Stimulated activated naive CD8-positive, alpha-beta T cell treated with anti-CD3 and anti-CD28 coated beads, Interleukin-15, Interleukin-2, amounts not matched to agents 100 ng/mL and 50 ng/mL, for 24 hours (primary cell): ENCODE measurements at regions not wholly inside any gene's neighbourhood (a gene's known extent, or its start where the extent isn't known, plus 50 kb on each side); places are given as distances from the start of the nearest gene placed in this dataset.

Source experiments
- H3K27ac Mint-ChIP-seq: one replicate; pipeline ENCODE4 v1.8.0; 2021; ENCODE audit warnings: mild to moderate bottlenecking, mixed read lengths
- H3K27me3 Mint-ChIP-seq: one replicate; pipeline ENCODE4 v1.8.0; 2021; ENCODE audit warnings: mixed read lengths
- H3K36me3 Mint-ChIP-seq: one replicate; pipeline ENCODE4 v1.8.0; 2021; ENCODE audit warnings: low read depth, mixed read lengths
- H3K4me1 Mint-ChIP-seq: one replicate; pipeline ENCODE4 v1.8.0; 2021; ENCODE audit warnings: low read depth, mixed read lengths
- H3K4me3 Mint-ChIP-seq: one replicate; pipeline ENCODE4 v1.8.0; 2021; ENCODE audit warnings: mild to moderate bottlenecking, mixed read lengths
- H3K9me3 Mint-ChIP-seq: one replicate; pipeline ENCODE4 v1.8.0; 2021; ENCODE audit warnings: mixed read lengths

GRCh38 chr18:64318547-64318946 is 169.7 kb upstream of the LINC00305 start:
- no peaks in the 10 kb centered on the region for H3K4me1 Mint-ChIP-seq
- no peak overlapping the region for H3K27ac Mint-ChIP-seq

GRCh38 chr18:64311859-64312258 is 163.0 kb upstream of the LINC00305 start:
- no peak overlapping the region for H3K4me3 Mint-ChIP-seq
- peaks cover 9% of the 10 kb centered on the region for H3K9me3 Mint-ChIP-seq
- H3K27ac Mint-ChIP-seq = no peak overlapping the region
- no peaks in the 10 kb centered on the region for H3K4me1 Mint-ChIP-seq
- no peaks in the 10 kb centered on the region for H3K36me3 Mint-ChIP-seq
- H3K27me3 Mint-ChIP-seq = no peaks in the 10 kb centered on the region

More at GRCh38 chr18:64318547-64318946, 169.7 kb upstream of the LINC00305 start:
- Mint-ChIP-seq H3K4me3 (no peak overlapping the region), H3K9me3 (peaks cover 16% of the 10 kb centered on the region), H3K36me3 (no peaks in the 10 kb centered on the region), H3K27me3 (no peaks in the 10 kb centered on the region)

DNA sequence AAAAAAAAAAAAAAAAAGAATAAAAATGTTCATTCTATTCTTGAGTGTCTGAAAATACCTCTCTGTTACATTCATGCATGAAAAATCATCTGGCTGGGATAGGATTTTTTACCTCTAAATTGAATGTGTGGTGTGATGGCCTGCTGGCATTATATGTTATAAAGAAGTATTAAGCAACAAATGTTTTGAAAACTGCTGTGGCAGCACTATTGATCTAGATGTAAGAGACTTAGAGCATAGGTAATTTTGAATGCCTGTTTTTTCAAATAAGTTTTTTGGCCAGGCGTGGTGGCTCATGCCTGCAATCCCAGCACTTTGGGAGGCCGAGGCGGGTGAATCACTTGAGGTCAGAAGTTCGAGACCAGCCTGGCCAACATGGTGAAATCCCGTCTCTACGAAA is 147.0 kb upstream of the LINC00305 start:
- Mint-ChIP-seq H3K36me3 (no peaks in the 10 kb centered on the region), H3K27ac (no peak overlapping the region), H3K9me3 (no peaks in the 10 kb centered on the region), H3K4me3 (no peak overlapping the region), H3K4me1 (no peaks in the 10 kb centered on the region), H3K27me3 (no peaks in the 10 kb centered on the region)

DNA sequence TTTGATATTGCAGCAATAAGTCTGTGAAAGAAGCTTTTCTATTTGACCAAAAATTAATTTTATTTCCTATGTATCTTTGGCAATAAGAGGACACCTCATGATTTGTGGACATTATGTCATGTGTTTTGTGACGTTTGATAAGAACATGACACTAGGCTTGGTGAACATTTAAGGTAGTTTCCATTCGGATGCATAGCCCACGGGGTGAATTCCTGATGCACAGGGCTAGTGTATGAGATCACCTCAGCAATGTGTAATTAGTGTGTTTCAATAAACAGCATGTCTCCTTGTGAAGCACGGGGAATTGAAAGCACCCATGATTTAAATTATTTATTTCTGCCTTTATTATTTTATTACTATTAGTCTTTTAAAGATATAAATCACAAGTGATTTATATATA is 146.1 kb upstream of the LINC00305 start:
- Mint-ChIP-seq H3K9me3 (no peaks in the 10 kb centered on the region), H3K27ac (no peak overlapping the region), H3K36me3 (no peaks in the 10 kb centered on the region), H3K4me3 (no peak overlapping the region), H3K4me1 (no peaks in the 10 kb centered on the region), H3K27me3 (no peaks in the 10 kb centered on the region)

GRCh38 chr18:64288432-64288831 is 139.5 kb upstream of the LINC00305 start:
- H3K36me3 Mint-ChIP-seq = no peaks in the 10 kb centered on the region

GRCh38 chr18:64287926-64288325 is 139.0 kb upstream of the LINC00305 start:
- Mint-ChIP-seq H3K9me3 (no peaks in the 10 kb centered on the region), H3K4me1 (no peaks in the 10 kb centered on the region), H3K36me3 (no peaks in the 10 kb centered on the region), H3K27me3 (no peaks in the 10 kb centered on the region), H3K4me3 (no peak overlapping the region), H3K27ac (no peak overlapping the region)

More at GRCh38 chr18:64288432-64288831, 139.5 kb upstream of the LINC00305 start:
- Mint-ChIP-seq H3K27ac (no peak overlapping the region), H3K4me1 (no peaks in the 10 kb centered on the region), H3K4me3 (no peak overlapping the region), H3K9me3 (no peaks in the 10 kb centered on the region), H3K27me3 (no peaks in the 10 kb centered on the region)

GRCh38 chr18:64283059-64283458 is 134.2 kb upstream of the LINC00305 start:
- H3K27me3 Mint-ChIP-seq = no peaks in the 10 kb centered on the region
- no peaks in the 10 kb centered on the region for H3K4me1 Mint-ChIP-seq
- no peaks in the 10 kb centered on the region for H3K36me3 Mint-ChIP-seq
- no peak overlapping the region for H3K4me3 Mint-ChIP-seq
- H3K9me3 Mint-ChIP-seq = peaks cover 17% of the 10 kb centered on the region
- H3K27ac Mint-ChIP-seq = no peak overlapping the region

DNA sequence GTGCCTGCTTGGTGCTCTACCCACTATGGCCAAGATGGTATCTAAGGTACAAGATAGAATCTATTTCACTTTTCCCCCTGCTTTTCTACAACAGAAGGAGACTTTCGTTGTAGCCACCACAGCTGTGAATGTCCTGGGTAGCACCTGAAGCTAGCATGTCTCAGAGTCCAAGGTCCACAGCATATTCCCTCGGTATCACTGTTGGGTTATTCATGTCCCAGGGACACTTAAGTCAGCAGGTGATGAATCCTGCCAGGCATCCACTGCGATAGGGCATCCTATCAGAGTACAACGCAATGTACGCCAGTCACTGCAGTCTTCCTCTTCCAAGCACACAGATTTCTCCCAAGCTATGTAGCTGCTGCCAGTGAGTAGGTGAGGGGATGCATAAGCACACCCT is 129.1 kb upstream of the LINC00305 start:
- H3K36me3 Mint-ChIP-seq = no peaks in the 10 kb centered on the region
- no peaks in the 10 kb centered on the region for H3K4me1 Mint-ChIP-seq
- peaks cover 22% of the 10 kb centered on the region for H3K9me3 Mint-ChIP-seq
- H3K27ac Mint-ChIP-seq = no peak overlapping the region
- no peaks in the 10 kb centered on the region for H3K27me3 Mint-ChIP-seq
- no peak overlapping the region for H3K4me3 Mint-ChIP-seq

- no peaks in the 10 kb centered on the region for H3K27me3 Mint-ChIP-seq
- no peak overlapping the region for H3K4me3 Mint-ChIP-seq
- peaks cover 14% of the 10 kb centered on the region for H3K9me3 Mint-ChIP-seq
- no peaks in the 10 kb centered on the region for H3K4me1 Mint-ChIP-seq
- H3K27ac Mint-ChIP-seq = no peak overlapping the region
- no peaks in the 10 kb centered on the region for H3K36me3 Mint-ChIP-seq
These were observed 127.6 kb upstream of the LINC00305 start for GRCh38 chr18:64276311-64277090.

GRCh38 chr18:64275593-64276300 is 126.9 kb upstream of the LINC00305 start:
- Mint-ChIP-seq H3K4me1 (no peaks in the 10 kb centered on the region), H3K27ac (no peak overlapping the region)

GRCh38 chr18:64273724-64274123 is 124.8 kb upstream of the LINC00305 start:
- Mint-ChIP-seq H3K27me3 (no peaks in the 10 kb centered on the region), H3K4me3 (no peak overlapping the region), H3K4me1 (no peaks in the 10 kb centered on the region), H3K9me3 (peaks cover 7% of the 10 kb centered on the region), H3K36me3 (no peaks in the 10 kb centered on the region), H3K27ac (no peak overlapping the region)

More at GRCh38 chr18:64275593-64276300, 126.9 kb upstream of the LINC00305 start:
- Mint-ChIP-seq H3K9me3 (peaks cover 13% of the 10 kb centered on the region), H3K27me3 (no peaks in the 10 kb centered on the region), H3K36me3 (no peaks in the 10 kb centered on the region), H3K4me3 (no peak overlapping the region)

- H3K9me3 Mint-ChIP-seq = no peaks in the 10 kb centered on the region
- no peaks in the 10 kb centered on the region for H3K27me3 Mint-ChIP-seq
- no peaks in the 10 kb centered on the region for H3K36me3 Mint-ChIP-seq
- H3K4me3 Mint-ChIP-seq = no peak overlapping the region
- no peak overlapping the region for H3K27ac Mint-ChIP-seq
- no peaks in the 10 kb centered on the region for H3K4me1 Mint-ChIP-seq
These were observed 123.2 kb upstream of the LINC00305 start for GRCh38 chr18:64271975-64272659.

GRCh38 chr18:64271246-64271645 is 122.4 kb upstream of the LINC00305 start:
- no peak overlapping the region for H3K27ac Mint-ChIP-seq
- no peaks in the 10 kb centered on the region for H3K9me3 Mint-ChIP-seq
- no peaks in the 10 kb centered on the region for H3K4me1 Mint-ChIP-seq
- H3K27me3 Mint-ChIP-seq = no peaks in the 10 kb centered on the region
- no peak overlapping the region for H3K4me3 Mint-ChIP-seq
- no peaks in the 10 kb centered on the region for H3K36me3 Mint-ChIP-seq

GRCh38 chr18:64270608-64271007 is 121.7 kb upstream of the LINC00305 start:
- Mint-ChIP-seq H3K36me3 (no peaks in the 10 kb centered on the region), H3K27me3 (no peaks in the 10 kb centered on the region), H3K9me3 (no peaks in the 10 kb centered on the region), H3K4me3 (no peak overlapping the region), H3K27ac (no peak overlapping the region), H3K4me1 (no peaks in the 10 kb centered on the region)

- H3K36me3 Mint-ChIP-seq = no peaks in the 10 kb centered on the region
- H3K27me3 Mint-ChIP-seq = no peaks in the 10 kb centered on the region
- no peaks in the 10 kb centered on the region for H3K9me3 Mint-ChIP-seq
- no peak overlapping the region for H3K4me3 Mint-ChIP-seq
- no peaks in the 10 kb centered on the region for H3K4me1 Mint-ChIP-seq
- no peak overlapping the region for H3K27ac Mint-ChIP-seq
These were observed 121.2 kb upstream of the LINC00305 start for GRCh38 chr18:64270121-64270520.
